H1 (cell line): ENCODE measurements at regions not wholly inside any gene's neighbourhood (a gene's known extent, or its start where the extent isn't known, plus 50 kb on each side); places are given as distances from the start of the nearest gene placed in this dataset.

Experiments used
- EZH2 ChIP-seq: fragments of 200-600 bp; sonication (generic); IDR thresholded peaks from 2 replicates; pipeline ENCODE4 v1.7.1; 2012; ENCODE audit warnings: low read depth, mild to moderate bottlenecking, moderate library complexity, low read length, inconsistent platforms; ENCODE audit not compliant: severe bottlenecking
- RXRA ChIP-seq: IDR thresholded peaks from 2 replicates; pipeline ENCODE4 v1.6.1; 2011; ENCODE audit warnings: low read depth, mild to moderate bottlenecking, low read length, moderate library complexity; ENCODE audit not compliant: insufficient read depth
- TCF12 ChIP-seq: IDR thresholded peaks from 2 replicates; pipeline ENCODE4 v1.6.1; 2011; ENCODE audit warnings: low read depth, mild to moderate bottlenecking, low read length
- TF ChIP-seq, protein P1 (sequence below): fragments of 300-600 bp; sonication (generic); IDR thresholded peaks from 2 replicates; pipeline ENCODE4 v1.7.1; 2012; ENCODE audit warnings: low read length, moderate library complexity, mild to moderate bottlenecking, inconsistent platforms; ENCODE audit not compliant: insufficient replicate concordance

- TF ChIP-seq, protein P1, sequence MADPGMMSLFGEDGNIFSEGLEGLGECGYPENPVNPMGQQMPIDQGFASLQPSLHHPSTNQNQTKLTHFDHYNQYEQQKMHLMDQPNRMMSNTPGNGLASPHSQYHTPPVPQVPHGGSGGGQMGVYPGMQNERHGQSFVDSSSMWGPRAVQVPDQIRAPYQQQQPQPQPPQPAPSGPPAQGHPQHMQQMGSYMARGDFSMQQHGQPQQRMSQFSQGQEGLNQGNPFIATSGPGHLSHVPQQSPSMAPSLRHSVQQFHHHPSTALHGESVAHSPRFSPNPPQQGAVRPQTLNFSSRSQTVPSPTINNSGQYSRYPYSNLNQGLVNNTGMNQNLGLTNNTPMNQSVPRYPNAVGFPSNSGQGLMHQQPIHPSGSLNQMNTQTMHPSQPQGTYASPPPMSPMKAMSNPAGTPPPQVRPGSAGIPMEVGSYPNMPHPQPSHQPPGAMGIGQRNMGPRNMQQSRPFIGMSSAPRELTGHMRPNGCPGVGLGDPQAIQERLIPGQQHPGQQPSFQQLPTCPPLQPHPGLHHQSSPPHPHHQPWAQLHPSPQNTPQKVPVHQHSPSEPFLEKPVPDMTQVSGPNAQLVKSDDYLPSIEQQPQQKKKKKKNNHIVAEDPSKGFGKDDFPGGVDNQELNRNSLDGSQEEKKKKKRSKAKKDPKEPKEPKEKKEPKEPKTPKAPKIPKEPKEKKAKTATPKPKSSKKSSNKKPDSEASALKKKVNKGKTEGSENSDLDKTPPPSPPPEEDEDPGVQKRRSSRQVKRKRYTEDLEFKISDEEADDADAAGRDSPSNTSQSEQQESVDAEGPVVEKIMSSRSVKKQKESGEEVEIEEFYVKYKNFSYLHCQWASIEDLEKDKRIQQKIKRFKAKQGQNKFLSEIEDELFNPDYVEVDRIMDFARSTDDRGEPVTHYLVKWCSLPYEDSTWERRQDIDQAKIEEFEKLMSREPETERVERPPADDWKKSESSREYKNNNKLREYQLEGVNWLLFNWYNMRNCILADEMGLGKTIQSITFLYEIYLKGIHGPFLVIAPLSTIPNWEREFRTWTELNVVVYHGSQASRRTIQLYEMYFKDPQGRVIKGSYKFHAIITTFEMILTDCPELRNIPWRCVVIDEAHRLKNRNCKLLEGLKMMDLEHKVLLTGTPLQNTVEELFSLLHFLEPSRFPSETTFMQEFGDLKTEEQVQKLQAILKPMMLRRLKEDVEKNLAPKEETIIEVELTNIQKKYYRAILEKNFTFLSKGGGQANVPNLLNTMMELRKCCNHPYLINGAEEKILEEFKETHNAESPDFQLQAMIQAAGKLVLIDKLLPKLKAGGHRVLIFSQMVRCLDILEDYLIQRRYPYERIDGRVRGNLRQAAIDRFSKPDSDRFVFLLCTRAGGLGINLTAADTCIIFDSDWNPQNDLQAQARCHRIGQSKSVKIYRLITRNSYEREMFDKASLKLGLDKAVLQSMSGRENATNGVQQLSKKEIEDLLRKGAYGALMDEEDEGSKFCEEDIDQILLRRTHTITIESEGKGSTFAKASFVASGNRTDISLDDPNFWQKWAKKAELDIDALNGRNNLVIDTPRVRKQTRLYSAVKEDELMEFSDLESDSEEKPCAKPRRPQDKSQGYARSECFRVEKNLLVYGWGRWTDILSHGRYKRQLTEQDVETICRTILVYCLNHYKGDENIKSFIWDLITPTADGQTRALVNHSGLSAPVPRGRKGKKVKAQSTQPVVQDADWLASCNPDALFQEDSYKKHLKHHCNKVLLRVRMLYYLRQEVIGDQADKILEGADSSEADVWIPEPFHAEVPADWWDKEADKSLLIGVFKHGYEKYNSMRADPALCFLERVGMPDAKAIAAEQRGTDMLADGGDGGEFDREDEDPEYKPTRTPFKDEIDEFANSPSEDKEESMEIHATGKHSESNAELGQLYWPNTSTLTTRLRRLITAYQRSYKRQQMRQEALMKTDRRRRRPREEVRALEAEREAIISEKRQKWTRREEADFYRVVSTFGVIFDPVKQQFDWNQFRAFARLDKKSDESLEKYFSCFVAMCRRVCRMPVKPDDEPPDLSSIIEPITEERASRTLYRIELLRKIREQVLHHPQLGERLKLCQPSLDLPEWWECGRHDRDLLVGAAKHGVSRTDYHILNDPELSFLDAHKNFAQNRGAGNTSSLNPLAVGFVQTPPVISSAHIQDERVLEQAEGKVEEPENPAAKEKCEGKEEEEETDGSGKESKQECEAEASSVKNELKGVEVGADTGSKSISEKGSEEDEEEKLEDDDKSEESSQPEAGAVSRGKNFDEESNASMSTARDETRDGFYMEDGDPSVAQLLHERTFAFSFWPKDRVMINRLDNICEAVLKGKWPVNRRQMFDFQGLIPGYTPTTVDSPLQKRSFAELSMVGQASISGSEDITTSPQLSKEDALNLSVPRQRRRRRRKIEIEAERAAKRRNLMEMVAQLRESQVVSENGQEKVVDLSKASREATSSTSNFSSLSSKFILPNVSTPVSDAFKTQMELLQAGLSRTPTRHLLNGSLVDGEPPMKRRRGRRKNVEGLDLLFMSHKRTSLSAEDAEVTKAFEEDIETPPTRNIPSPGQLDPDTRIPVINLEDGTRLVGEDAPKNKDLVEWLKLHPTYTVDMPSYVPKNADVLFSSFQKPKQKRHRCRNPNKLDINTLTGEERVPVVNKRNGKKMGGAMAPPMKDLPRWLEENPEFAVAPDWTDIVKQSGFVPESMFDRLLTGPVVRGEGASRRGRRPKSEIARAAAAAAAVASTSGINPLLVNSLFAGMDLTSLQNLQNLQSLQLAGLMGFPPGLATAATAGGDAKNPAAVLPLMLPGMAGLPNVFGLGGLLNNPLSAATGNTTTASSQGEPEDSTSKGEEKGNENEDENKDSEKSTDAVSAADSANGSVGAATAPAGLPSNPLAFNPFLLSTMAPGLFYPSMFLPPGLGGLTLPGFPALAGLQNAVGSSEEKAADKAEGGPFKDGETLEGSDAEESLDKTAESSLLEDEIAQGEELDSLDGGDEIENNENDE: no peak
- TF ChIP-seq TCF12 (no peak), EZH2 (no peak), RXRA (no peak)
These were observed 247.8 kb upstream of the FAM47A start (continued) for GRCh38 chrX:34379891-34380290.
